Stimulated activated naive CD8-positive, alpha-beta T cell treated with anti-CD3 and anti-CD28 coated beads, Interleukin-15, amount 100 ng/mL, for 72 hours (primary cell): ENCODE measurements at regions not wholly inside any gene's neighbourhood (a gene's known extent, or its start where the extent isn't known, plus 50 kb on each side); places are given as distances from the start of the nearest gene placed in this dataset.
"Not testable (repeated sequence)": the region's sequence is repeated elsewhere in the genome, so short reads cannot be mapped to it uniquely, and the experiment has no call there.

Source experiments
- ATAC-seq: fragments of 150-1000 bp; cut with Tn5 transposase; 2 replicates; pipeline ENCODE4 v1.10.0; 2021; ENCODE audit warnings: mild to moderate bottlenecking, moderate library complexity
- DNase-seq, 2 donors: peaks; one replicate each; pipeline ENCODE4 v3.0.0; 2021 to 2022
- H3K27ac Mint-ChIP-seq, 2 donors: one replicate each; pipeline ENCODE4 v1.8.0; 2022; ENCODE audit warnings: mild to moderate bottlenecking in 2 of 2, mixed read lengths in 2 of 2, moderate library complexity in 2 of 2
- H3K27me3 Mint-ChIP-seq: one replicate; pipeline ENCODE4 v1.8.0; 2022; ENCODE audit warnings: mixed read lengths
- H3K4me1 Mint-ChIP-seq: one replicate; pipeline ENCODE4 v1.8.0; 2022; ENCODE audit warnings: mild to moderate bottlenecking, mixed read lengths
- H3K4me3 Mint-ChIP-seq, 2 donors: one replicate each; pipeline ENCODE4 v1.8.0; 2022; ENCODE audit warnings: mild to moderate bottlenecking in 2 of 2, mixed read lengths in 2 of 2, moderate library complexity in 1 of 2
- H3K9me3 Mint-ChIP-seq, 2 donors: one replicate each; pipeline ENCODE4 v1.8.0; 2022; ENCODE audit warnings: mixed read lengths in 2 of 2

- not testable (repeated sequence) for H3K9me3 Mint-ChIP-seq, DNase-seq, H3K27me3 Mint-ChIP-seq, H3K4me3 Mint-ChIP-seq, ATAC-seq, H3K4me1 Mint-ChIP-seq, H3K27ac Mint-ChIP-seq
Measured at GRCh38 chr9:41839786-41840185, 289.4 kb downstream of the CNTNAP3B start.

GRCh38 chr9:41838953-41839352 lies 290.3 kb downstream of the CNTNAP3B start:
- not testable (repeated sequence) for H3K9me3 Mint-ChIP-seq, ATAC-seq, H3K27ac Mint-ChIP-seq, DNase-seq, H3K4me1 Mint-ChIP-seq, H3K4me3 Mint-ChIP-seq, H3K27me3 Mint-ChIP-seq

DNA sequence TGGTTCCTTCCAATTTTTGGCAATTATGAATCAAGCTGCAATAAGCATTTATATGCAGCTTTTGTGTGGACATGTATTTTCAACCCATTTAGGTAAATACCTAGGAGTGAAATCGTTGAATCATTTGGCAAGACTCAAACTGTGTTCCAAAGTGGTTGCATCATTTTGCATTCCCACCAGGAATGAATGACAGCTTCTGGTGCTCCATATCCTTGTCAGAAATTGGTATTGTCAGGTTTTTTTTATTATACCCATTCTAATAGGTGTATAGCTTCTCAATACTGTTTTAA lies 290.7 kb downstream of the CNTNAP3B start:
- DNase-seq, ATAC-seq, H3K4me3 Mint-ChIP-seq, H3K9me3 Mint-ChIP-seq, H3K27ac Mint-ChIP-seq, H3K4me1 Mint-ChIP-seq, H3K27me3 Mint-ChIP-seq: not testable (repeated sequence)

DNA sequence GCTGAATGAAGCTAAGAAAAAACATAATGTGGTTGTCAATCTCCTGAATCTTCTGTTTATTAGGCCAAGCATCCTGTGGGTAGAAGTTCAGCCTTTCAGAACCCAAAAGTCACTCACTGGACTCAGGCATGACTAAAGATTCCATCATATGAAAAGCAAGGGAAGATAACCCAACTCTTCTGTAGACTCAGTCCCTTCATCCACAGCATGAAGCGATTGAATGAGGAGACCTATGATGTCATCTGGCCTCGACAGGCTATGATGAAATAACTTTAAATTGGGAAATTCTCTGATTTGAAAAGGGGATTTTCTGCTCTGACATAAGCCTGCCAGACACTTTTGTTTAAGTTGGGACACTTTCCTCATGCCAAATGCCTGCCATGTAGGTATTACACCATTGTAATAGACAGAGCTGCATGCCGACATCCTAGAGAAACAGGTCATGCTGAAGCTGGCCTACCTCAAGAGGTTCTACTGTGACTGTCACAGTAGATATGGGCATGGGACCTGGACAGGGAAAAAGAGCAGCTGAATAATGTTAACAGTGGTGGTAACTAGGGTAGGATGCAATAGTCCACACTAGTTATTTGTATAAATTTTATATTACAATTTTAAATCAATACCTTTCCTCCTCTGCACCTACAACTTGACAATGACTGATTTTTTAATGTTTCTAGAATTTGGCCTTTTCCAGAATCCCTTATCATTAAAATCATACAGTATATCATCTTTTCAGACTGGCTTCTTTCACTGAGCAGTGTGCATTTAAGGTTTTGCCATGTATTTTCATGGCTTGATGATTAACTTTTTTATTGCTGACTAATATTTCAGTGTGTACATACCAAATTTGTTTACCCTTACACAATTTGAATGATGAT lies 291.3 kb downstream of the CNTNAP3B start:
- not testable (repeated sequence) for H3K27ac Mint-ChIP-seq, H3K27me3 Mint-ChIP-seq, H3K4me1 Mint-ChIP-seq, H3K9me3 Mint-ChIP-seq, H3K4me3 Mint-ChIP-seq, DNase-seq, ATAC-seq

DNA sequence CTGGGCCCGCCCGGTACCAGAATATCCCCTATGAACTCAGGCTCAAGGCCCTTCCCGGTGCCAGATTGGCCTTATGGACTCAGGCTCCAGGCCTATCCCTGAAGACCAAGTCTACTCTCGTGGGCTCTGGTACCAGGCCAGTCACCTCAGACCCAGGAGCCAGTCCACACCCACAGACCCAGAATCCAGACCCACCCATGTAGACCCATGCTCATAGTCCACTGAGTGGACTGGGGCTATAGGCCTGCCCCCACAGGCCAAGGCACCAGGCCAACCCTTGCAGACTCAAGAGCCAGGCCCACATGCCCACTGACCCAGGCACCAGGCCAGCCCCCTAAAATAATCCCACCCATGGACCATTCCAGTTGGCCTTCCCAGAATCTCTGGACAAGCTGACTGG lies 296.1 kb downstream of the CNTNAP3B start:
- H3K27me3 Mint-ChIP-seq, H3K27ac Mint-ChIP-seq, H3K4me1 Mint-ChIP-seq, H3K4me3 Mint-ChIP-seq, DNase-seq, H3K9me3 Mint-ChIP-seq: not testable (repeated sequence)
- ATAC-seq, result peak; percentile 37

DNA sequence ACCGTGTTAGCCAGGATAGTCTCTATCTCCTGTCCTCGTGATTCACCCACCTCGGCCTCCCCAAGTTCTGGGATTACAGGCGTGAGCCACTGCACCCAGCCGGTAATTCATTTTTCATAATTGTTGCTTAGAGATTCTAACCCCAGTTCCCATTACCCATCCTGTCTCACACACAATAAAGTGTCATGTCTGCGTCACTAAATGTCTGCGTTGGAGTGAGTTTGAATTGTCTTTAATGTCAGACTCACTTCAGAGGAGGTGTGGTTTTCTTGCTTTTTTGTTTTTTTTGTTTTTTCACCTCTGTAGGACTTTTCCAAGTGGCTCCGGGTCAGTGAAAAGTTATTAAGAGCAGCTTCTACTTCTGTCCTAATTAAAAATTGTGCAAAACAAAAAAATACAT lies 304.5 kb downstream of the CNTNAP3B start:
- not testable (repeated sequence) for H3K9me3 Mint-ChIP-seq, H3K27ac Mint-ChIP-seq, H3K4me3 Mint-ChIP-seq, DNase-seq, H3K27me3 Mint-ChIP-seq, H3K4me1 Mint-ChIP-seq, ATAC-seq

GRCh38 chr9:41802706-41803105 lies 326.5 kb downstream of the CNTNAP3B start:
- H3K9me3 Mint-ChIP-seq, DNase-seq, H3K27ac Mint-ChIP-seq, H3K27me3 Mint-ChIP-seq, H3K4me1 Mint-ChIP-seq, H3K4me3 Mint-ChIP-seq, ATAC-seq: not testable (repeated sequence)

DNA sequence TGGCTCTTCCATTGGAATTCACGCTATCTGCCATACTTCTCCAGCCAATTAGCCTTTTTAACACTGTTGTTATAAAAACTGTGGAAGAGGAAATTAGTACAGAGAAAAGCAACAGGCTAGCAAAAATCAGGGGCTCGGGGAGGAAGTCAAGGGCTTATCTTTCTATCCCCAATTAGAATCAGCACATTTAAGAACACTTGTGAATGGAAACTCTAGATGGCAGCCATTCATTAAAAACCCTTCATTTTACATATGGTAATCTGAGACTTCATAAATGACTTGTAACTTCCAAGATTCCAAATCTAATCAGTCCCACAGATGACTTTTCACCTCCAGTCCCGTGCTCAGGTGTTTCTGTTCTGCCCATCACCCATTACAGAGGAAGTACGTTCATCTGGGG lies 330.5 kb downstream of the CNTNAP3B start:
- not testable (repeated sequence) for H3K4me1 Mint-ChIP-seq, H3K9me3 Mint-ChIP-seq, H3K27ac Mint-ChIP-seq, H3K4me3 Mint-ChIP-seq, ATAC-seq, DNase-seq, H3K27me3 Mint-ChIP-seq

DNA sequence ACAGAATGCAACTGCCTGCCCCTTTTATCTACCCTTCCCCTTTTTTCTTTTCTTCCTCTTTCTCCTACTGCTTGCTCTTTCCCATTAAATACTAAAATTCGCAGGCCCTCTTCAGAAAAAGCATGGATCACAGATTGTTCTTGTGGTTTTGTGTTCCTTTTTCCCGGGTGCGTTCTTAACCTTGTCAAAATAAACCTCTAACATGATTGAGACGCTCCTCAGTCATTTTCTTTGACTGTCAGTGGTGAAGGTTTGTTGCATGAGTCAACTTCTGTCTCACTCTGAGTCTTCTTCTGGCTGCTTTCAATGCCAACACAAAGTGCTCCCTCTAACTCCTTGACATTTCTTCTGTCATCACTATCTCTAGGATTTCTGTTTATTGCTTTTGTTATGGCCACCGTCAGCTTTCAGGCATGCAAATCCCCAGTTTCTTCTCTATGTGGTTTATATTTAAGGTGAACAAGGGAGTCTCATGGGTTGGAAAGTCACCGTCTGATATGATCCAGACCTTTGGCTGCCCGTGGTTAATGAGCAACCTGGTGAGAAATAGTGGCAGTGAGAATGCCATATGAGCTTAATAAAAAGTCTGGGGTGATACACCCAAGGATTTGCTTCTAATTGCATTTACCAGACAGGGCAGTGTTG lies 338.4 kb downstream of the CNTNAP3B start:
- H3K27ac Mint-ChIP-seq, H3K9me3 Mint-ChIP-seq, ATAC-seq, H3K4me1 Mint-ChIP-seq, DNase-seq, H3K4me3 Mint-ChIP-seq: not testable (repeated sequence)
- H3K27me3 Mint-ChIP-seq, result peaks cover 16% of the 10 kb centered on the region

DNA sequence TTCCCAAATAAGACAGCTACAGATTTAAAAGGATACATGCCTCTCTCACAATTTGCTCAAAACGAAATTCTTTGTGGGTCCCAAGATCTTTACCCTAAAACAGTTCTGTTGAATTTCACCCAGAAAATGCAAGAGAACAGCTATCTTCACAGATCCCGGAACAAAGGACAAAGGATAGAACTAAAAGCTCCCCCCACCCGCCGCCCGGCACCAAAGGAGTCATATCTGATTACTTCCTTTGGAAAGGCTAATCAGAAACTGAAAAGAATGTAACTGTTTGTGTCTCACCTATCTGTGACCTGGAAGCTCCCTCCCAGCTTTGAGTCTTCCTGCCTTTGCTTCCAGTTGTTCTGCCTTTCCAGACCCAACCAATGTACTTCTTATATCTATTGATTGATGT lies 339.2 kb downstream of the CNTNAP3B start:
- H3K4me3 Mint-ChIP-seq, H3K9me3 Mint-ChIP-seq, ATAC-seq, DNase-seq, H3K4me1 Mint-ChIP-seq, H3K27ac Mint-ChIP-seq: not testable (repeated sequence)
- peaks cover 16% of the 10 kb centered on the region for H3K27me3 Mint-ChIP-seq

DNA sequence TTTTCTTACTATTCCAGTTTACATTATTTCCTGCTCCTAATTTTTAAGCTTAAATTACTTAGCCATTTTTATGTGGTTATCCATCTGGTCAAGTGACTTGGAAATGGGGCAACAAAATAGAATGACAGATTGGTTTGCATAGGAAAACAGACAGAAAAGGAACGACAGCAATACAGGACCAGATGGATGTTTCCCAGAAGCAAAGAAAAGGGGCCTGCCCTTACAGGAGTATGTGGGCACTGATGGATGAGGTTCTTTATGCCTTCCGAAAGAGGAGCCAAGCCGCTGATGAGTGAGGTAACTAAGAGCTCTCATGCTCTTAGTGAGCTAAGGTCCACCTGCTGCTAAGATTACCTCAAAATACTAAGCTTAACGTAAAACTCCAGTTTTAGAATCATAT lies 339.8 kb downstream of the CNTNAP3B start:
- not testable (repeated sequence) for H3K27ac Mint-ChIP-seq, H3K9me3 Mint-ChIP-seq

DNA sequence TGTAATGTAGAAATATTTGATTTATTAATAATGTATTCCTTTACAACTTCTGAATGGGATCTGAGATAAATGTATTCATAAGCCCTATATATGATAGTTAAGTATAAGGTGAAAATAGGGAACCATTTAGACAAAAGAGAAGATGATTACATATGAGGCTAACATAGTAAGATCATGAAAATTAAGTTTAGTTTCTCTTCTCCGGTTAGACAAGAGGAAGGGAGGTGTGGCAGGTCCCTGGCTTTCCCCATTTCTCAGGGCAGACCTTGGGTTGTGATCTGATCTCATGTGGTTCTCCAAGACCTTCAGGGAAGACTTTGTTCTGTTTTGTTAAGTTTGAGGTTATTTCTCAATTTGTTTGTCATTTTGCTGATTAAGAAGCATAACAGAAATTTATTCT lies 341.3 kb downstream of the CNTNAP3B start:
- peaks cover 16% of the 10 kb centered on the region for H3K27me3 Mint-ChIP-seq
- not testable (repeated sequence) for ATAC-seq, DNase-seq, H3K4me1 Mint-ChIP-seq, H3K9me3 Mint-ChIP-seq, H3K27ac Mint-ChIP-seq, H3K4me3 Mint-ChIP-seq

More for the DNA sequence above, 339.8 kb downstream of the CNTNAP3B start:
- H3K4me1 Mint-ChIP-seq, ATAC-seq, H3K4me3 Mint-ChIP-seq, DNase-seq: not testable (repeated sequence)
- peaks cover 16% of the 10 kb centered on the region for H3K27me3 Mint-ChIP-seq

DNA sequence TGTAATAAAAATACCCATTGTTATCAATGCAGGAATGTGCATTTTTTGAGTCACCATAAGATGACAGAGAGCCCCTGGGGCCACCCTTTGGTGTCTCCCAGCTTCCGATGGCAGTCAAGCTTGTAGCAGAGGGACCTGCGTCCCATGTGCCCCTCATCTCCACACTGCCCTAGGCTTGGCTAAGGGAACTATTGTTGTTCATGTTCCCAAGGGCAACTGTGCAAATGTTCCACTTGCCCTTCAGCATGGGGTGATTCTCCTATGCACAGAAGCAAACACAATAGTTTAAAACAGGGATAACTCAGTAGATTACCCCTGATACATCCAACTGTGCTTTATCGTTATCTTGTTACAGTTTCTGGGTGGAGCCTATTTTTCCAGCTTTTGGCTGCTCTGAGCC lies 342.0 kb downstream of the CNTNAP3B start:
- not testable (repeated sequence) for H3K4me3 Mint-ChIP-seq, H3K9me3 Mint-ChIP-seq, H3K27ac Mint-ChIP-seq, ATAC-seq, H3K4me1 Mint-ChIP-seq, DNase-seq
- peaks cover 16% of the 10 kb centered on the region for H3K27me3 Mint-ChIP-seq

DNA sequence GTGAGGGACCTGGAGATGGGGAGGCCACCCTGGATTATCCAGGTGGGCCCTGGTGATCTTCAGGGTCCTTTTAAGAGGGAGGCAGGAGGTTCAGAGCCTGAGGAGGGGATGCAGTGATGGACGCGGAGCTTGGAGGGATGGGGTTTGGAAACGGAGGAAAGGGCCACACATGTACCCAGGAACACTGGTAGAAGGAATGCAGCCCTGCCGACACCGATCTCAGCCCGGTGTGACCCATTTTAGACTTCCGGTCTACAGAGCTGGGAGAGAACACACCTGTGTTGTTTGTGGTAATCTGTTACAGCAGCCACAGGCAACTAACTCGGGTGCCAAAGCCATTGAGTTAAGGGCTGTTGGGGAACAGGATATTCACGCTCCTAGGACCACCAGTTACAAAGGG lies 345.2 kb downstream of the CNTNAP3B start:
- ATAC-seq, H3K27me3 Mint-ChIP-seq, H3K27ac Mint-ChIP-seq, H3K9me3 Mint-ChIP-seq, DNase-seq, H3K4me1 Mint-ChIP-seq, H3K4me3 Mint-ChIP-seq: not testable (repeated sequence)

GRCh38 chr9:41783070-41783810 lies 346.0 kb downstream of the CNTNAP3B start:
- not testable (repeated sequence) for H3K9me3 Mint-ChIP-seq, H3K4me1 Mint-ChIP-seq, H3K27me3 Mint-ChIP-seq, ATAC-seq, DNase-seq, H3K4me3 Mint-ChIP-seq, H3K27ac Mint-ChIP-seq

- not testable (repeated sequence) for H3K4me3 Mint-ChIP-seq, ATAC-seq, H3K27me3 Mint-ChIP-seq, H3K27ac Mint-ChIP-seq, H3K4me1 Mint-ChIP-seq, DNase-seq, H3K9me3 Mint-ChIP-seq
Measured at GRCh38 chr9:41781899-41782298, 347.3 kb downstream of the CNTNAP3B start.
